B cell (primary cell): ENCODE measurements at regions not wholly inside any gene's neighbourhood (a gene's known extent, or its start where the extent isn't known, plus 50 kb on each side); places are given as distances from the start of the nearest gene placed in this dataset.

Experiments used
- ATAC-seq: fragments of 200-7000 bp; cut with Tn5 transposase; one replicate; pipeline ENCODE4 v1.10.0; 2021; ENCODE audit warnings: low read depth, mild to moderate bottlenecking, moderate number of reproducible peaks, moderate library complexity
- CTCF ChIA-PET: fragments of 350-600 bp; sonication (Branson Sonifier 250); formaldehyde crosslinking; loops from one replicate; lab custom pipeline; 2021; ENCODE audit warnings: antibody characterized with exemption, inconsistent platforms; lab: Charles Lee
- POLR2A ChIA-PET: fragments of 350-600 bp; sonication (Branson Sonifier 250); formaldehyde crosslinking; loops from one replicate; lab custom pipeline; 2021; ENCODE audit warnings: antibody characterized with exemption; lab: Charles Lee
- DNase-seq: peaks from one replicate; pipeline ENCODE4 v3.0.0; 2013
- H2AFZ ChIP-seq: 2 replicates; pipeline ENCODE4 v1.6.1; 2012; ENCODE audit warnings: mild to moderate bottlenecking, low read depth, low read length; ENCODE audit not compliant: insufficient read depth, poor library complexity, severe bottlenecking
- H3K27ac ChIP-seq, 2 donors: 1 replicate in 1 of 2; 2 replicates in 1 of 2; pipeline ENCODE4 v1.5.1; 2012 to 2013; ENCODE audit warnings: low read length in 2 of 2, mild to moderate bottlenecking in 2 of 2, moderate library complexity in 1 of 2
- H3K27me3 ChIP-seq, 4 experiments: fragments of 200-600 bp in 1 of 4; sonication (generic) in 1 of 4; replicated peaks in 1 of 4; 1 replicate in 2 of 4; 2 replicates in 2 of 4; pipeline versions ENCODE4 v1.6.1 to v1.7.0; 2013 to 2016; ENCODE audit warnings: low read length in 3 of 4, mild to moderate bottlenecking in 2 of 4, mixed read lengths in 1 of 4, moderate library complexity in 1 of 4; ENCODE audit not compliant: insufficient read depth in 4 of 4, control insufficient read depth in 3 of 4; ENCODE audit errors: control extremely low read depth in 1 of 4
- H3K36me3 ChIP-seq, 2 experiments: replicated peaks in 1 of 2; 1 replicate in 1 of 2; 2 replicates in 1 of 2; pipeline versions ENCODE4 v1.6.1 to v1.7.1; 2013; ENCODE audit warnings: low read length in 1 of 2; ENCODE audit not compliant: insufficient read depth in 2 of 2, control insufficient read depth in 1 of 2; ENCODE audit errors: control extremely low read depth in 1 of 2, extremely low read depth in 1 of 2
- H3K4me1 ChIP-seq, 2 donors: fragments of 200-600 bp in 1 of 2; sonication (generic) in 1 of 2; 1 replicate in 1 of 2; 2 replicates in 1 of 2; pipeline versions ENCODE4 v1.5.1 to v1.6.1; 2013 to 2017; ENCODE audit warnings: low read length in 2 of 2; ENCODE audit not compliant: control insufficient read depth in 2 of 2, insufficient read depth in 2 of 2
- H3K4me2 ChIP-seq: replicated peaks from 2 replicates; pipeline ENCODE3; 2012; ENCODE audit warnings: mild to moderate bottlenecking, low read depth, low read length; ENCODE audit not compliant: poor library complexity, severe bottlenecking
- H3K4me3 ChIP-seq, 5 experiments: fragments of 200-600 bp in 1 of 5; sonication (generic) in 1 of 5; 1 replicate in 3 of 5; 2 replicates in 2 of 5; pipeline versions ENCODE4 v1.5.1 to v1.7.0; 2011 to 2016; ENCODE audit warnings: low read length in 4 of 5, mild to moderate bottlenecking in 4 of 5, low read depth in 2 of 5, control low read depth in 1 of 5, moderate library complexity in 1 of 5; ENCODE audit not compliant: insufficient read depth in 1 of 5; ENCODE audit errors: control extremely low read depth in 1 of 5, extremely low read depth in 1 of 5
- H3K79me2 ChIP-seq: fragments of 200-600 bp; sonication (generic); one replicate; pipeline ENCODE4 v1.6.0; 2016; ENCODE audit warnings: low read length; ENCODE audit not compliant: control insufficient read depth, insufficient read depth
- H3K9ac ChIP-seq: fragments of 200-600 bp; sonication (generic); 2 replicates; pipeline ENCODE4 v1.6.1; 2017; ENCODE audit warnings: mild to moderate bottlenecking, low read length, moderate library complexity
- H3K9me3 ChIP-seq, 3 donors: one replicate each; pipeline versions ENCODE4 v1.6.1 to v1.7.1; 2013; ENCODE audit warnings: low read length in 2 of 3; ENCODE audit not compliant: control insufficient read depth in 2 of 3, insufficient read depth in 1 of 3; ENCODE audit errors: control extremely low read depth in 1 of 3
- H4K20me1 ChIP-seq: 2 replicates; pipeline ENCODE4 v1.6.0; 2012; ENCODE audit warnings: mild to moderate bottlenecking, low read length; ENCODE audit not compliant: insufficient read depth, control insufficient read depth, poor library complexity, severe bottlenecking
- H3K27ac Mint-ChIP-seq: one replicate; pipeline ENCODE4 v1.8.0; 2021; ENCODE audit warnings: mixed read lengths
- H3K27me3 Mint-ChIP-seq: one replicate; pipeline ENCODE4 v1.8.0; 2021; ENCODE audit warnings: mixed read lengths
- H3K4me1 Mint-ChIP-seq: one replicate; pipeline ENCODE4 v1.8.0; 2021; ENCODE audit warnings: mixed read lengths
- H3K4me3 Mint-ChIP-seq: one replicate; pipeline ENCODE4 v1.8.0; 2021; ENCODE audit warnings: mixed read lengths
- H3K9me3 Mint-ChIP-seq: one replicate; pipeline ENCODE4 v1.8.0; 2022; ENCODE audit warnings: mixed read lengths; ENCODE audit not compliant: insufficient read depth
- CTCF ChIP-seq: fragments of 200-600 bp; IDR thresholded peaks from one replicate; pipeline ENCODE4 v1.8.0; 2022; ENCODE audit warnings: antibody characterized with exemption, mild to moderate bottlenecking
- EZH2 ChIP-seq: IDR thresholded peaks from 2 replicates; pipeline ENCODE4 v1.6.1; 2012; ENCODE audit warnings: borderline replicate concordance, low read depth, mild to moderate bottlenecking, moderate library complexity, low read length; ENCODE audit not compliant: insufficient read depth, poor library complexity, severe bottlenecking
- WGBS: methylation state at CpG from one replicate; pipeline ENCODE4 v1.1.5; 2013; ENCODE audit warnings: missing lambda C conversion rate; ENCODE audit not compliant: insufficient coverage; 5-methylcytosine and 5-hydroxymethylcytosine counted together
- intact Hi-C: fragments of 100-400 bp; cut with micrococcal nuclease; formaldehyde crosslinking; loops from one replicate; pipeline ENCODE4 v1.10.0; 2022

GRCh38 chr3:77772459-77772858 is 732.6 kb downstream of the ROBO2 start:
- TF ChIP-seq CTCF = no peak
- TF ChIP-seq EZH2 = no peak
- no peak overlapping the region for H2AFZ ChIP-seq
- H3K79me2 ChIP-seq = no peaks in the 10 kb centered on the region
- no peaks in the 10 kb centered on the region for H4K20me1 ChIP-seq
- DNase-seq = no peak
- H3K4me3 Mint-ChIP-seq = no peak overlapping the region
- H3K27ac Mint-ChIP-seq = no peak overlapping the region
- no peaks in the 10 kb centered on the region for H3K4me1 ChIP-seq
- no CpG with 5 or more reads among the region's 1 CpG for WGBS
- H3K9me3 Mint-ChIP-seq = peaks cover 6% of the 10 kb centered on the region
- no peaks in the 10 kb centered on the region for H3K27me3 ChIP-seq
- H3K4me2 ChIP-seq = no peak overlapping the region
- H3K27me3 Mint-ChIP-seq = no peaks in the 10 kb centered on the region
- intact Hi-C loops = no loop called here
- no peaks in the 10 kb centered on the region for H3K9me3 ChIP-seq
- H3K4me3 ChIP-seq = no peak overlapping the region
- no peak overlapping the region for H3K9ac ChIP-seq
- ChIA-PET POLR2A (no interaction called here), CTCF (no interaction called here)
- no peak overlapping the region for H3K27ac ChIP-seq
- H3K4me1 Mint-ChIP-seq = no peaks in the 10 kb centered on the region
- no peaks in the 10 kb centered on the region for H3K36me3 ChIP-seq
- no peak for ATAC-seq

GRCh38 chr3:77773084-77773483 is 733.2 kb downstream of the ROBO2 start:
- Mint-ChIP-seq H3K27me3 (no peaks in the 10 kb centered on the region), H3K4me3 (no peak overlapping the region), H3K9me3 (peaks cover 6% of the 10 kb centered on the region), H3K4me1 (no peaks in the 10 kb centered on the region), H3K27ac (no peak overlapping the region)
- Histone ChIP-seq H3K27me3 (no peaks in the 10 kb centered on the region), H3K27ac (no peak overlapping the region), H3K36me3 (no peaks in the 10 kb centered on the region), H2AFZ (no peak overlapping the region), H3K4me1 (no peaks in the 10 kb centered on the region), H3K79me2 (no peaks in the 10 kb centered on the region), H3K4me2 (no peak overlapping the region), H4K20me1 (no peaks in the 10 kb centered on the region), H3K9ac (no peak overlapping the region), H3K4me3 (no peak overlapping the region), H3K9me3 (no peaks in the 10 kb centered on the region)
- WGBS = no CpG with 5 or more reads among the region's 3 CpGs
- intact Hi-C loops = no loop called here
- DNase-seq = no peak
- ChIA-PET POLR2A (no interaction called here), CTCF (no interaction called here)
- ATAC-seq = no peak
- TF ChIP-seq EZH2 = no peak
- no peak for TF ChIP-seq CTCF
